ENCODE measurements at regions not wholly inside any gene's neighbourhood (a gene's known extent, or its start where the extent isn't known, plus 50 kb on each side); places are given as distances from the start of the nearest gene placed in this dataset.

DNA sequence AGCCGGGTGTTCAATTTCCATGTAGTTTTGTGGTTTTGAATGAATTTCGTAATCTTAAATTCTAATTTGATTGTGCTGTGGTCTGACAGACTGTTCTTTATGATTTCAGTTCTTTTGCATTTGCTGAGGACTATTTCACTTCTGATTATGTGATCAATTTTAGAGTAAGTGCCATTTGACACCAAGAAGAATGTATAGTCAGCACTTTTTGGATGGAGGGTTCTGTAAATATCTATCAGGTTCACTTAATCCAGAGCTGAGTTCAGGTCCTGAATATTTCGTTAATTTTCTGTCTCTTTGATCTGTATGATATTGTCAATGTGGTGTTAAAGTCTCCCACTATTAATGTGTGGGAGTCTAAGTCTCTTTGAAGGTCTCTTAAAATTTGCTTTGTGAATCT lies 944.9 kb downstream of the TLE4 start:
- TF ChIP-seq POLR2AphosphoS5 (IDR thresholded peaks at IDR 0.05; ENCODE audit: borderline replicate concordance, low read depth, low read length), result no peak
- no peak for TF ChIP-seq EZH2 (IDR thresholded peaks at IDR 0.05)
- TF ChIP-seq FOXP2 (optimal IDR thresholded peaks at IDR 0.05; ENCODE audit: control extremely low read depth, extremely low read length, insufficient read depth), result no peak
